ENCODE measurements at regions not wholly inside any gene's neighbourhood (a gene's known extent, or its start where the extent isn't known, plus 50 kb on each side); places are given as distances from the start of the nearest gene placed in this dataset.

DNA sequence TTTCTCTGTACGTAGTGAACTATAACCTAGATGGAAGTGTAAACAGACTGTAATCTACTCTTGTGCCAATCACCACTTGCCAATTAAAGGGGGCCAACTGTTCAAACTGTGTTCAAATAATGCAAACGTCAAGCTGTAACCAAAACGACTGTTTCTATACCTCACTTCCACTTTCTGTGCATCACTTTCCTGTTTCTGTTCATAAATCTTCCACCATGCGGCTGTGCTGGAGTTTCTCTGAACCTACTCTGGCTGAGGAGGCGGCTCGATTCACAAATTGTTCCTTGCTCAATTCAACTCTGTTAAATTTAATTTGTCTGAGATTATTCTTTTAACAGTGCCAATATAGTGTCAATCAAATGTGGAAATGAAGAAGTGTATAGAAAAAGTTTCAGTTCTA lies 206.7 kb upstream of the TBC1D5 start:
- DNase-seq = no peak

DNA sequence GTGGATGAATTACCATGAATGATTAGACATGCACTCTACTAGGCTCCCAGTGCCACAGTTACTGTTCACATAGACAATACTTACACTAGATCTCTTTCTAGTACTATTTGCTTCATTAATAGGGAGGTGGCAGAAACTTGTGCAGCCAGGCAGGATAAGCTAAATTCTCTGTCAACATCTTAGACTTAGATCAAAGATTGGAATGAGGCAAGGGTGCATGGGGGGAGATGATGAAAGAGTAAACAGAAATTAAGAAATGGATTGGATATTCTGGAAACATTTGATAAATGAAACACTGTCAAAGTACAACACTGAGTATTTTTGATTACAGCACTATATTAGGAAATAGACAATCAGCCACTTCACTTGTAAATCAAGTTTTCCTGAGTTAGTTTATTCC lies 205.4 kb upstream of the TBC1D5 start:
- DNase-seq = no peak

DNA sequence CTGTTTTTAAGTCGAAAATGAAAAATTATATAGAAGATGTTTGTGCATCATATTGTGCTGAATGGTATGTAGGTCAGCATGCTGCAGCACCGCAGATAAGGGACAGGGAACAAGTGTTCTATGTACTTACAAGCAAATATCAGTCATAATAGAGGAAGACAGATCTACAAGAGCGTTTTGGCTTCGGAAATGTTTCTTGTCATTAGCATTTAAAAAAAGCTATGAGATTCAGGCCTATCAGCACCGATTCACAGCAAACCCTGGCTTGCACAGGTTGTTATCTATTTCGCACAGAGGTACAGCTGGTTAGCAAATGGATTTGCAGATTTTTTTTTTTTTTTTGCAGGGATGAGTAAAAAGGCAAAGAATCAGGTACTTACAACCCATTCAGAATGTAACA lies 204.2 kb upstream of the TBC1D5 start:
- DNase-seq = no peak

DNA sequence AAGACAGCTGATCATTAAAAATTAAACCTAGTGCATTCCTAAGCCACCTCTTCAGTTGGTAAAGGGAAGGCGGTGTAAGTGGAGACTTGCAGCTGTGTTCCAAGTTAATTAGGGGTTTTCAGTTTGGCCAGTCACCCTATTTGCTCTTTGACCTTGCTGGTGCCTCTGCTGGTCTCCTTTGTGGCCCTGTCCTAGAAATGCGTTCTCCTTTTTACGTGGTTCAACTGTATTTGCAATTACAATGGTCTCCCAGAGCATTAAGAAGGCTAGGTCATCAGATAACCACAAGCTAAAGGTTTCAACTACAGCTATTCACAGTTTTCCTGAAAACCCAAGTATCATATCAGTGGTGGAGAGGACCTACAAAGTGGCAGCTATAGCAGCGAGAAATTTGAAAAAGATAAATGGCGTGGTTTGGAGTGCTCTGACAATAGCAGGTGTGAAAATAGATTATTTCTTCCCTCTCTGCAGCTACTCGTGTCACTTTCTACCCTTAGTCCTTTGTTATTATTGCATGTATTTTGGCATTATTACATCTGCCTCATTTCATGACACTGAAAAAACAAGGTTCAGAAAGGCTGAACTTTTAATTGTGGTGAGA lies 203.5 kb upstream of the TBC1D5 start:
- DNase-seq = no peak

DNA sequence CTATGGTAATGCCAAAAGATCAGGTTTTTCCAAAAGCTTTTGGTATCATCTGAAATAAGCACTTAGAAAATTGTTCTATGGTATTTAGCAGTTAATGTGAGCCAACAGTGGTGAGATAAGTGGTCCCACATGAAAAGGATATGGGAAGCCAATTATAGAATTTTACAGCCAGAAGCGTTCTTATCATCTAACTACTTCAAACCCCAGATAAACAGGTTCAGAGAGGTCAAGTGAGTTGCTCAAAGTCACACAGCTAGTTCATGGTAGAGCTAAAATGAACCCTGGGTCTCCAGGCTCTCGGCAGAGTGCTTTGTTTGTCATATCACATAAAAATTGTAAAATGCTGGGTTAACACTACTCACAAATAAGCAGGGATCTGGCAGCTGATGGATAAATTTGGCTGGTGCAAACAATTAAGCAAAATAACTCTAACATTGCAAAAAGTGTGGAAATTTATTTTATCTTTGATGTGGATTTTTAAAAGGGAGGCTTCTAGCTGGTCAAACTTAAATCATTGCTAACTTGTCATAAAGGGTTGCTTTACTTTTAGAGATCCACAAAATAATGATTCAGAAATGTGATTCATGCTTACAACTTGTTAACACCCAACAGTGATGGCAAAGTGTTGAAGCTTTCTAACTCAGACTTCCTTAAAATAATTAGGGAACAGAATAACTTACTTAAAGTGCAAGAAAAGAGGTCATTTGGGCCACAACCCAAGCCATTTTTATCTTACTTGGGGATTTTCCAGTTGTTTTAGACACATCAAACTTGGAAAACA lies 202.8 kb upstream of the TBC1D5 start:
- no peak for DNase-seq

DNA sequence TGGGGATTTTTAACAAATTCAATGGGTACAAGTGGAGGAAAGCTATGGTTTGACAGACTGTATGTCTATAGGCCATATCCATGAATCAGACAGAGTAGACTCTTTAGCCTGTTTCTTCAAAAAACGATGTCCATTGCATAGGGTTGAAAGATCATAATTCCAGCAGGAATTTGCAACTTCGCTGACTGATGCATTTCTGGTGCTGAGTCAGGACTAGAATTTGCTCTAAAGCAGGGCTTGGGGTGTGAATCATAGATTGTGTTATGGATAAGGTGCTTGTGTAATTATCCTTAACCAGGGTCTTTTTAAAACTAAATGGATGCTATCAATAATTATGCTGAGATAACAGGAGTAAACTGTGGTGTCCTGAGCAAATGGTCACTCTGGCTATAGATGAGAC lies 200.4 kb upstream of the TBC1D5 start:
- no peak for DNase-seq

DNA sequence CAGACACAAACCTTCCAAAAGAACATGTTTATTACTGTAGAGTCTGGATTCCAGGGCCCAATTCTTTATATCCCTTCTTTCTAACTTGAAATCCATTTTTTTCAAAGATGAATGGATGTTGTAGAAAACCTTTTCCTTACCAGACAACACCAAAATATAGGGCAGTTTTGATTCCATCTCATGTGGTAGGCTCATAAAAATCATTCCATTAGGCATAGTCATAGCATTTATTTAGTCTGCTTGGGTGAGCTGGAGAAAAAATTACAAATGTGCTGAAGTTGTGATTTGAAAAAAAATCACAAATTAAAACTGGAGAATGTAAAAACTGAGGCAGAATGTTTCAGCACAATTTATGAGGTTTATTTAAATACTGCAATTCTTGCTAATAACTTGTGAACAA lies 199.3 kb upstream of the TBC1D5 start:
- DNase-seq = no peak

DNA sequence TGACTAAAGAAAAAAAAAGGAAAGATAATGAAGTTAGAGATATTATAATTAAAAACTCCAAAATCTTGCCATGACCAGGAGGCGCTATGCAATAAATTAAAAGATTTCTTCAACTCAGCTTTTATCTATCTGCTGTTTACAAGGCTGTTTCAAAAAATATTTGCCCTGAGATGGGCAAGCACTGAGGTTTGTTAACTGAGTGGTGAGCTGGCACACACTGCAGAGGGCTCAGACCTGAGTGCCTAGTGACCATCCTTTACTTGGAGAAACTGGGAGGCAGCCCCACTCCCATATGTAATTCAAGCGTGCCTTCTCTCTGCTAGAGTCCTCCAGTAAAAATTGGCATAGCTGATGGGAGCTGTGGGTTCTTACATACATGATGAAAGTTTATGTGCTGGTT lies 198.7 kb upstream of the TBC1D5 start:
- no peak for DNase-seq

DNA sequence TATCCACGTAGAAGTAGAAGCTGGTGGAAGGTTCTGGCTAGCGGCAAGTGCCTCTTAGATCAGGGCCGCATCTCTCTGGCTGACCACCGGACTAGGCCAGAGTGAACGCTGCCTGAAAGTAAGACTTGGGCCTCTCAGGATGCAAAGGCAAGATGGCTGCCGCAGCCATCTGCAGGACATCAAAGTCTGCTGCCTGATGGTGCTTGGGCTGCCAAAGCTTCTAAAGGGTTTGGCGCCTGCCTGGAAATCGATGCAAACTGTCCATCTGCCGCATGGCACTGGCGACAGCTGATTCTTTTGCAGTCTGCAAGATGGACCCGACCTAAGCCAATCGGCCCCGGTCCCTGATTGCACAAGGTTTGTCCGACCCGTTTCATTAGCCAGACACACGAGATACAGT lies 196.7 kb upstream of the TBC1D5 start:
- DNase-seq = no peak

DNA sequence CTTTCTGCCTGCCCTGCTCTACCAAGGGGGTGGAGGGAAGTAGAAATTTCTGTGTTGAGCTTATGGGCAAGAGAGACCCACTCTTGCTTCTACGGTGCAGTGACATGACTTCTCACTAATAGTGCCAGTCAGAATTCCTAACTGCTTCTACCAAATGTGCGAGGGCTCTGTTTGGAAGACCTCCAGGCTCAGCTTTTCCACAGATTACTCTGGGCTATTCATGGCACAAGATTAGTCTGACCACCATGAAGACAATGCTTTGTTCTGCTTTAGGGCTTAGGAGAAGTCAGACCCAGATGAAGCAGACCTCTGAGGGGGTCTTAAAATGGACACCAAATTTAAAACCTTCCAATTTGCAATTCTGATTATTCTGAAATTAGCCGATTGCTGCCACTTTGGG lies 195.9 kb upstream of the TBC1D5 start:
- no peak for DNase-seq

DNA sequence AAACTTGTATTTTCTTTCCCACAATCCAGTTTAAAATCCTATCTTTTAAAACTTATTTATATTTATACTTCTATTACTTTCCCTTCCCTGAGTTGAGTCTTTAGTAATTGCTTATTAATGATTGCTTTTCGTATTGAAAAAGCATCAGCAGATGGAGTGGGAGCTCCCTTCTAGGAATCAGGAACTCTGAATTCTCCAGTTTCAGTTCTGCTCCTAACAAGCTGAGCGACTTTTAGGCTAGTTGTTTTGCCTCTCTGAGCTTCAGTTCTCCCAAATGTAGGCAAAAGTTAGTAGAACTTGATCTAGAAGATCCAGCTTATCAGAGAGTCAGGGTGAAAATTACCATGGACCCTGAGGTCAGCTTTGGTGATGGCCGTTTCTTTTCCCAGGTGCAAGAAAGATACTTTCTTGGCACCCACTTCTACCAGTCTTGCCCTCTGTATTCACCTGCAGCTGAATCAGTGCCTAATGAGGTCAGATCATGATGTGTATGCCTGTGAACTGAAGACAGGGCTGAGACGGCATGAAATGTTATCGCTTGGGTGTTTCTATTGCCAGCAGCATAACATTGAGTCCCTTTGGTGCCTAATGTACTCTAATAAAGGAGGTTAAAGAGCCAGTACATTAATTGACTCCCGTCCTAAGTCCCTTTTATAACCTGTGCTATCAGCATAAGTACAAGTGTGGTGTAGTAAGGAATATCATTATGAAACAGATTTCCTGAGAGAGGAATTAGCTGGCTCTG lies 194.5 kb upstream of the TBC1D5 start:
- no peak for DNase-seq

DNA sequence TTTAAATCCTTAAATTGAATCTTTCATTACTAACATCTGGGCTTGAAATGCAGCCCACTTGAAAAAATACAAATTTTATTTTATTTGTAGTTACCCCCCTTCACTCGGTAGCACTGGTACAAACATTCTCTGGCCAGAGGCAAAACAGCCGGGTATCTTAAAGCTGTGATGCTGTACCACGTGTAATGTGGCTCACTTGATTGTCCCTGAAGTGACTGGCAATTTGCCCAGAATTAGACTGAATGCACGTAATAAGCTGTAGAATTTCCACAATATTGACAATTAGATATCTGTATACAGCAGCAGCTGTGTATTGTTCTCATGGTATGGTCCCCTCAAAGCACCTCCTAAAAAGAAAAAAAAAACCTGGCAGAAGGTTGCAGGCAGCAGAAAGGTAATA lies 192.8 kb upstream of the TBC1D5 start:
- DNase-seq = no peak

DNA sequence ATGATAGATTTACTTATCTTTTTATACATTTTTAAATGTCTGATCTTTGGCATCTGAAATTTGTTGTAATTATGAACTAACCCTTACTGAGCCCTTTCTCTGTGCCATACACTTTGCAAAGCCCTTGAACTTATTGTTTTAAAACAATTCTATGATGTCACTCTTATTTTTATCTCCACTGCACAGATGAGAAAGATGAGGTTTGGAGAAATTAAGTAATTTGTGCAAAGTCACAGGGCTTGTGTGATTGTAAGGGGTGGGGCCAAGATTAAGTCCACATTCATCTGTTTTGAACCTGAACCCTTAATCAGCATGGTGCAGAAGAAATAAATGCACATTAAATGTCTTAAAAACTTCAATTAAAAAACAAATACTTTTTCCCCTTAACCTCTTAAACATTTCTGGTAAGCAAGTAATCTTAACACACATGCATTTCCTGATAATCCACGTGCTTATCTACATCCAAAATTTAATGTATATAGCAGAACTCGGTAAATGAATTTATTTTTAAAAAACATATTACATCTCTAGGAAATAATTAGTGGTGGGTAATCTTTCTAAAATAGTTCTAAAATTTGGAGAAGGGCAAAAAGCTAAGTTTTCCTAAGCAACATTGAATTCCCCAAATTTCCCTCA lies 189.8 kb upstream of the TBC1D5 start:
- no peak for DNase-seq

DNA sequence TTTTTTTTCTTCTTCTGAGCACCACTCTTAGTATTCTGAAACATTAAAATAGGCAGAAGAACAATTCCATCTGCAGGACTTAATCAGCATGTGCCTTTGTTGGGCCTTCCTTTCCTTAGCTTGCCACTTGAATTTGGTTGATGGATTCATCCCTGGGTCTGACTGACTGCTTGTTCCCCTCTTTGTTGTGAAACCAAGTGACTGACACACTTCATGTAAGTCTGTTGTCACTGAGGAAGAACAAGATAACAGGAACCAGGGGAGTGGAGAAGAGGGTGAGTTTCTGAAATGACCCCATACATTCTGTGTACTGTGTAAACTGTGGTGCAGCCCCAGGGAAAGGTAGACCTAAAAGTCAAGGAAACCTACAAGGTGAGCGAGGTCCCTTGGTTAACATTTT lies 188.7 kb upstream of the TBC1D5 start:
- no peak for DNase-seq

DNA sequence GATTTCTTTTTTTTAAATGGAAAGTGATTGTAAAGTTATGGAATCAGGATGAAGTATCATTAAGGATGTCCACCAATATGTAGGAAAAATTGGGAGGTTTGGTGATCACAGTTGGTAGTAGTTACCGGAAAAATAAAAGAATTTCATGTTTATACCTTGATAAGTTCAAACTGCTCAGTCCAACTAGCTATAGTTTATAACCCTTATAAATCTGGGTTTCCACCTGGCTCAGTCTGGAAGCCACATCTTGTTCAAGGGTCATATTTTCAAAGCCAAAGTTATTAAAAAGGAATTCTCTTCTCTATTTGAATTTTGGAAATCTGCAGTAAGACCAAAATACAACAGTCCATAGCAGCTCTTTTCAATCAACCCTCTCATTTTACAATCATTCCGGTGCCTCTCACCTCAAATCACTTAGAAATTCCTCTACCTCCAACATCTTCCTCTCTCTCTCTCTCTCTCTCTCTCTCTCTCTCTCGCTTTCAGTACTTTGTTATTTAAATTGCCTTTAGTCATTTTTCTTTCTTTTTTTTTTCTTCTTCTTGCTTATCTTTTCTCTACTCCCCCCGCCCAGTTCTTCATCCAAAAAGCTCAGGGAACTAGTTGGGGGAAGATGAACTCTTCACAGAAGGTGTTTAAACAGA lies 186.2 kb upstream of the TBC1D5 start:
- no peak for DNase-seq

DNA sequence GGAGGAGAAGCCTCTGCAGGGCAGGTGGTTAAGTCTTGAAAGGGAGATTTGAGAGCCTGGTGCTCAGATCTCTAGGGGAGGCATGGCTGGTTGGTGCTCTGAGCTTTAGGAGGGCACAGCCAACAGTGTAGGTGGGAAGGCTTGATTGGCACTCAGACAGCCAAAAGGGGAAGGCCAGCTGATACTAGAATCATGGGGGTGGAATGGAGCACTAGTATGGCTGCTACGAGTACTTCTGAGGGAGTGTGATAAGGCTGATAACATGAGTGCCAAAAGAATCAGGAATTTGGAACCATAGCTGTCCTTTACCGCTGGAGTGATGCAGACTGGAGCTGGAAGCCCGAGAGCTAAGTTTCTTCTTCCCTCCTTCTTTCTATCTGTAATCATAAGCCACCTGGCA lies 184.6 kb upstream of the TBC1D5 start:
- DNase-seq = no peak

DNA sequence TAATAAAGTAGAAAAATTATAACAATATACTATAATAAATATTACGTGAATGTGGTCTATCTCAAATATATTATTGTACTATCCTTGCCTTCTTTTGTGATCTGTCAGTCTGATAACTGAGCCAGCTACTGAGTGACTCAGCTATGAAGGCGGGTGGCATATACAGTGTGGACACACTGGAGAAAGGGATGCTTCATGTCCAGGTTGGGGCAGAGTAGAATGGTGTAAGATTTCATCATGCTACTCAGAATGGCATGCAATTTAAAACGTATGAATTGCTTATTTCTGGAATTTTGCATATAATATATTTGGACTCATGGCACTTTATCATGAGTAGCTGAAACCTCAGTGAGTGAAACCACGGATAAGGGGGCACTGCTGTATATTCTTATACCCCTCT lies 172.9 kb upstream of the TBC1D5 start:
- DNase-seq = no peak

DNA sequence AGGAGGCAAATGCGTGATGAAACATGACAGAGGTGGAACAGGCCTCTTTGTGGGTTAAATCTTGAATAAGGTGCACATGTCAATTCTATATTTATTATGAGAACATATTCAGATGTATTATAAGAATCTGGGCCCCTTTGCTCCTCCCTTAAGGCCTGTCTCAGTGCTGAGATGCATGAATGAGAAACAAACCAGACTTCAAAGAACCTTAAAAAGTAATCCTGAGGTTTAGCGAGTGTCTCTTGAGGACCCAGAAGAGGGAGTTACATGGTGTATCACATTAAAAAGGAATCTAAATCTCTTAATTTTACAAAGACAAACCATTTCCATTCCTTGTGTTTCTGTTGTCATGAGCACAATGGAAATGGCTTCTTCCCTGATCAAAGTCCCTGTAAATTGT lies 170.9 kb upstream of the TBC1D5 start:
- DNase-seq = no peak

DNA sequence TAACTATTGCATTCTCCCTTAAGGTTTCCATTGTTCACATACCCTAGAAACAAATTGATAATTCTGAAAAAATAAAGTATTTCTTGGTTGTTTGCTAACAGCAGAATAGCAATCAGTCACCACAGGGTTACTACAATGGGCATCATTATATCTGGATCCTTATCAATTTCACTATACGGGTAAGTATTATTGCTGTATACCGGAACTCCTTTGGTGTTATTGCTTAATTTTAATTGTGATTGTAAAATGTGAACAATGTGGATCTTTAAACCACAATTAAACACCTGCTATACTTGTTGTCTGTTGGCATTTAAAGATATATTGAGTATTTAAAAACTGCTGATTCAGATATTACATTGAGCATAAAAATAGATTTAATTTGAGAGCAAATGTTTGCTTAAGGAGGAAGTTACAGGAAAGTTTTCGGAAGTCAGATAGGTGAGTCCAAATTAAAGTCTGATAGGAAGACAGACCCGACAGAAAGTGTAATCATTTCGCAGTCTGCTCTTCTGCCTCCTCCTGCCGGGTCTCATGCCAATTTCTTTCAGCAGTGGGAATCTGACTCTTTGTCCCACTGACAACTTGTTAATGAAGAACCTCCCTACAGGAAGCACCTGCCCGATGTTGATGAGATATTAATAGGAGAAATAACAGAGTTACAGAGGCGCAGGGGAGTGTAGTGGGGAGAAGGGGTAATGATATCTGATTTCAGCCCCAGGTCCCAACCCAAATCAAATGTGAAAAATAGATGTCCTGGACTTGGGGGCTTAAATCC lies 169.7 kb upstream of the TBC1D5 start:
- no peak for DNase-seq

DNA sequence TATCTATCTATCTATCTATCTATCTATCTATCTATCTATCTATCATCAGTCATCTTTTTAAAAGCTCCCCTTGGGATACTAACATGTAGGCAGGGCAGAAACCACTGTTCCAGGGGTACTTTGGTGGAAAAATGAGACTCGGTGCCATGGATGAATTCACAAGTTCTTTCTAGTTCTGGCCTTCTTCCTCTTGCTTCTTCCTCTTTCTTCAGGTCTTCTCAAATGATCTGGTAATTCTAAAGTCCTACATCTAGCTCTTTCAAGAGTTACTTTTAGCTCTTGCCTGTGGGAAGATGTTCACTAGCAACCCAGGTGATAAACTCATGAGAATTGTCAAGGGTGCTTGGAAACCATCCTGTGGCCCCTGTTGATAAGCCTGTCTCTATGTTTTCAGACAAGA lies 168.5 kb upstream of the TBC1D5 start:
- no peak for DNase-seq

DNA sequence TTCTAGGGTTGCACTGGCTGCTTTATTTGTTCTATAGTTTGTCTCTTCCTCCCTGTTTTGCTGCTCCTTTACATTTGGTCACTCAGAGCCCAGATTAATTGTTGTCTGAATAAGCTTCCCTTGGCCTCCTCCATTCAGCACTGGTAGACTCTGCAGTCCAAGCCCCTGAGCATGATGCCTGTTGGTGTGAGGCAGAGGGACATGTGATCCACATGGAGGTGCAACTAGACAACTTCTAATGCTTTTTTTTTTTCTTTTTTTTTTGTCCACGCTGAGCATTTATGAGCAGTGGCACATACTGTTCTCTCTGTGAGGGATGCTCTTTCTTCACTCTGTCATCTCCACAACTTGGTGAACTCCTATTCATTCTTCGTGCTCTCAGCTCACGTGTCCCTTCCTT lies 167.3 kb upstream of the TBC1D5 start:
- DNase-seq = no peak

Data from hypothalamus (tissue), 51 donors.